ENCODE measurements at regions not wholly inside any gene's neighbourhood (a gene's known extent, or its start where the extent isn't known, plus 50 kb on each side); places are given as distances from the start of the nearest gene placed in this dataset.

- DNase-seq (ENCODE audit: low spot score) = no peak
- no peak for TF ChIP-seq CTCF (IDR thresholded peaks at IDR 0.05; ENCODE audit: extremely low read depth, missing control alignments)
These were observed 69.0 kb upstream of the CCN2 start for GRCh38 chr6:132020138-132020581.

GRCh38 chr6:132019586-132019985 lies 68.4 kb upstream of the CCN2 start:
- TF ChIP-seq CTCF (IDR thresholded peaks at IDR 0.05; ENCODE audit: extremely low read depth, missing control alignments) = no peak
- DNase-seq (ENCODE audit: low spot score) = no peak

DNA sequence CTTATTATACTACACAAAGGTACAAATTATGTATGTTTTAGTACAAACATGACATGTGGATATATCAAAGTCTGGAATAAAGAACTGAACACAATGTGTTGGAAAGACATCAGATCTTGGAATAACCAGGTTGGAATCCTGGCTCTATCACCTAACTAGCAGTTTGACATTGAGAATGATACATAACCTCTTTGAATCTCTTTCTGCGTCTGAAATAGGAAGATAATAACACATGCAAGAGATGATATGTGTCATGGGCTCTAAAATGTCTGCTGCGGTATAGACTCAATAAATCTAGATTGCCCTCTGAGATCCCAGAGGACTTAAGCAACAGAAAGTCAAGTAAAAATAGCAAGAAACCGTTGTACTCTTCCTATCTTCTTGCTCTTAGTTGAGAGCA lies 66.8 kb upstream of the CCN2 start:
- no peak for TF ChIP-seq CTCF (IDR thresholded peaks at IDR 0.05; ENCODE audit: extremely low read depth, missing control alignments)
- no peak for DNase-seq (ENCODE audit: low spot score)

DNA sequence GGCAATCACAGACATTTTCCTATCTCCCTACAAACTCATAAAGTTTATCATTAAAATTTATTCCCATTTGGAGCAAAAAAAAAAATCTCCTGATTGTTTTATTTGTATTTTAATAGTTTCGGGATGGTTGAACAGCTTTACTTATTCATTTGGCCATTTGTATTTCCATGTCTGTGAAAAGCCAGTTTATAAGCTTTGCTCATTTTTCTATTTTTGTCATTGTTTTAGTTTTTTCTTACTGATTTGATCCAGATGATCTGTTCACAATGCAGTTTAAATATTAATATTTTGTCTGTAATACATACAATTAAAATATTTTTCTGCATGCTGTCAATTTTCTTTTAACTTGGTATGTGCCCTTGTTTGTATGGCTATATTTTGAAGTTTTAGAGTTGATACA lies 65.2 kb upstream of the CCN2 start:
- no peak for TF ChIP-seq CTCF (IDR thresholded peaks at IDR 0.05; ENCODE audit: extremely low read depth, missing control alignments)
- no peak for DNase-seq (ENCODE audit: low spot score)

DNA sequence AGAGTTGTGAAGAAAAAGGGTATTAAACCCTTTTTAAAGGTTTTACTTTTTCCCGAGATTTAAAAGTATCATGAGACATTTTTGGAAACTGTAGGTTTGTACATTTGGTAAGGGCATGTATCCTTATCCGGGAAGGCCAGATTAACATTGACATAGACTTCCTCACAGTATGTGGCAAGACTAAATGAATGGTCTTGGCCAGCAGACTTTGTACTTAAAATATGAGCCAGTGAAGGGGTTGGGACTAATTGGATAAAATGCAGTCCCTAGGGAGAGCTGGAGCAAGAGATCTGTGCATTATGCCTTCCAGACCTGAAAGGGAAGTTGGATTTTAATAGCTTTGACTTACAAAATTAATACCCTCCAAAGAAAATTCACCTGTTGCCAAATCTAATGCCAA lies 60.4 kb upstream of the CCN2 start:
- DNase-seq (ENCODE audit: low spot score) = no peak

DNA sequence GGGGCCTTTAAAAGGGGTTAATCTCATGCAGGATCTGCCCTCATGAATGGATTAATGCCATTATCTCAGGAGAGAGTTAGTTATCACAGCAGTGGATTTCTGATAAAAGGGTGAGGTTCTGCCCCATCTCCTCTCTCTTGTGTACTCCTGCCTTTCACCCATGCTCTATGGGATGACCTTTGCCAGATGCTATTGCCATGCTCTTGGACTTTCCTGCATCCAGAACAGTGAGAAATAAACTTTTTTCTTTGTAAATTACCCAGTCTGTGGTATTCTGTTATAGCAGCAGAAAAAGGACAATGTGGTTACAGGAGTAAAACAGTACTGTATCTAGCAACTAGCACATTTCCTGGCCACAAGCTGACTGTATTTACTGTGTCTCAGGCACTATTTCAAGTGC lies 58.0 kb upstream of the CCN2 start:
- DNase-seq (ENCODE audit: low spot score) = no peak
- no peak for TF ChIP-seq CTCF (IDR thresholded peaks at IDR 0.05; ENCODE audit: extremely low read depth, missing control alignments)

More for the DNA sequence above, 60.4 kb upstream of the CCN2 start:
- TF ChIP-seq CTCF (IDR thresholded peaks at IDR 0.05; ENCODE audit: extremely low read depth, missing control alignments) = no peak

DNA sequence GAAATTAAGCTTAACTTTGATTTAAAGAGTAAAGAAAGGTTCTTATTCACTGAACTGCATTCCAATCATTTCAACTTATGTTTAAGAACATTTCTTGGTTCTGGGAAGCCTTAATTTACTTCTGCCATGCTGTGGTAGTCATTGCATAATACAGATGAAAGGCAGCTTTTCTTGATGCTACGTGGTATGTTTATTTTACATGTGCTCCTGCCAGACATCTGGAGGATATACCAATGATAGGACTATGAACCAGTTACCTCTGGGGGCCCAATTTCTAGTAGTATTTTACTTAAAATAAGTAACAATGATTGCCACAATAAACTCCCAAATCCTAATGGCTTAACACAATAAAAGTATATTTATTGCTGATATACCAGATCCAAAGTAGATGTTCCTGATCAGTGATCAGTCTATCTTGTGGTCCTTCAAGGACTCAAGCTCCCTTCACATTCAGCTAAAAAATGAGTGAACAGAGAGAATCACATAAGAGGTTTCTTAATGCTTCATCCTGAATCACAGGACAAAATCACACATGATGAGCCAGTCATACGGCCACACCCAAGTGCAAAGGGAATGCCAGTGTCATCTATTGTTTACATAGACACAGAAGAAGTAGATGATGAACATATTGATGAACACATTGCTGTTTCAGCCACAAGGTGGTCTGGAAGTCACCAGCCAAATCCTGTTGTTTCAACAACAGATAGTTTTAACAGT lies 56.5 kb upstream of the CCN2 start:
- no peak for DNase-seq (ENCODE audit: low spot score)

More for the DNA sequence above, 56.5 kb upstream of the CCN2 start:
- no peak for TF ChIP-seq CTCF (IDR thresholded peaks at IDR 0.05; ENCODE audit: extremely low read depth, missing control alignments)
